Activated naive CD4-positive, alpha-beta T cell treated with anti-CD3 and anti-CD28 coated beads for 36 hours (primary cell): ENCODE measurements at regions not wholly inside any gene's neighbourhood (a gene's known extent, or its start where the extent isn't known, plus 50 kb on each side); places are given as distances from the start of the nearest gene placed in this dataset. TPM values are rescaled to one million over a fixed set of nuclear protein-coding genes. Genes with fewer than 3 reads are reported as not detected.

ENCODE experiments used
- CTCF ChIA-PET: fragments of 350-600 bp; sonication (Branson Sonifier 250); formaldehyde crosslinking; loops from one replicate; lab custom pipeline; 2021; ENCODE audit warnings: antibody characterized with exemption; lab: Charles Lee
- DNase-seq: peaks from one replicate; pipeline ENCODE4 v3.0.0-alpha.2; 2020
- H3K27ac Mint-ChIP-seq: one replicate; pipeline ENCODE4 v1.8.0; 2021; ENCODE audit warnings: mild to moderate bottlenecking, mixed read lengths
- H3K27me3 Mint-ChIP-seq: one replicate; pipeline ENCODE4 v1.8.0; 2021; ENCODE audit warnings: low read depth, mixed read lengths
- H3K36me3 Mint-ChIP-seq: one replicate; pipeline ENCODE4 v1.8.0; 2021; ENCODE audit warnings: low read depth, mixed read lengths
- H3K4me1 Mint-ChIP-seq: one replicate; pipeline ENCODE4 v1.8.0; 2021; ENCODE audit warnings: low read depth, mixed read lengths
- H3K4me3 Mint-ChIP-seq: one replicate; pipeline ENCODE4 v1.8.0; 2021; ENCODE audit warnings: mild to moderate bottlenecking, moderate library complexity, mixed read lengths
- H3K9me3 Mint-ChIP-seq: one replicate; pipeline ENCODE4 v1.8.0; 2021; ENCODE audit warnings: mixed read lengths
- intact Hi-C: fragments of 100-400 bp; cut with micrococcal nuclease; formaldehyde crosslinking; loops from one replicate; pipeline ENCODE4 v1.15.1; 2023
- microRNA-seq: library from miRNA; unstranded; fragments of <30 nt; microRNA quantifications from one replicate; pipeline ENCODE4 v1.2.0, GENCODE V29; 2022; ENCODE audit warnings: borderline microRNAs expressed, borderline replicate concordance

DNA sequence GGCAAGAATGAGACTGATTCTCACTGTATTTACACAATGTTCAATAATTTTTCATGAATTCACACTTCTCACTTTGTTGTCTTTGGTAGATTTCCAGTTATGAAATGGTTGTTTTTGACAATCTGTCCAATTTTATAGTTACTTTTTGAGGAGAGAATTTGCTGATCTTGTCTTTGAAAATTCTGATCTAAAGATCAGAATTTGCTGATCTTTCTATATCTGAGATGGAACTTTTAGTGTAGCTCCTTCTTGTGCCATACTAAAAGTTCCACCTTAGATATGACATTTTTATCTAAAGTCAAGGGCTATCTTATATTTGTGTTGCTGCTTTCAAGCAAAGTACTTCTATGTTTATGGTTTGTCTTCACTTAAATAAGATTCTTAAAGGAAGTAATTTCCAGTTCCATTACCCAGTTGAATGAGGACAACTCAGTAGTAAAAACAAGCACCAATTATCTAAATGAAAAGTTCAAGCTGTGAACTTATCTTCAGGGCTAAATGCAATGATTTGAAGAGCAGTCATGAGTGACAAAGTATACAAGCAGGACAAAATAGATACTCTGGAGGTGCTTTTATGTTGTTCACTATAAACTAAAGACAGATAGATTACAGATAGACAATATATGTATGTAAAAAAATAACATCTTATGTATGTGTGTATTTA is 76.4 kb upstream of the FOXG1 start:
- H3K27me3 Mint-ChIP-seq: no peaks in the 10 kb centered on the region
- H3K4me3 Mint-ChIP-seq: no peak overlapping the region
- CTCF ChIA-PET: no interaction called here
- no peaks in the 10 kb centered on the region for H3K36me3 Mint-ChIP-seq
- H3K9me3 Mint-ChIP-seq: peaks cover 6% of the 10 kb centered on the region
- H3K27ac Mint-ChIP-seq: no peak overlapping the region
- no peak for DNase-seq
- intact Hi-C loops: no loop called here
- no peaks in the 10 kb centered on the region for H3K4me1 Mint-ChIP-seq

GRCh38 chr14:28695109-28695508 is 71.5 kb upstream of the FOXG1 start:
- peaks cover 3% of the 10 kb centered on the region for H3K9me3 Mint-ChIP-seq
- H3K4me3 Mint-ChIP-seq: no peak overlapping the region
- intact Hi-C loops: no loop called here
- H3K36me3 Mint-ChIP-seq: no peaks in the 10 kb centered on the region
- H3K27me3 Mint-ChIP-seq: no peaks in the 10 kb centered on the region
- no peak for DNase-seq
- CTCF ChIA-PET: no interaction called here
- H3K27ac Mint-ChIP-seq: no peak overlapping the region
- no peaks in the 10 kb centered on the region for H3K4me1 Mint-ChIP-seq

DNA sequence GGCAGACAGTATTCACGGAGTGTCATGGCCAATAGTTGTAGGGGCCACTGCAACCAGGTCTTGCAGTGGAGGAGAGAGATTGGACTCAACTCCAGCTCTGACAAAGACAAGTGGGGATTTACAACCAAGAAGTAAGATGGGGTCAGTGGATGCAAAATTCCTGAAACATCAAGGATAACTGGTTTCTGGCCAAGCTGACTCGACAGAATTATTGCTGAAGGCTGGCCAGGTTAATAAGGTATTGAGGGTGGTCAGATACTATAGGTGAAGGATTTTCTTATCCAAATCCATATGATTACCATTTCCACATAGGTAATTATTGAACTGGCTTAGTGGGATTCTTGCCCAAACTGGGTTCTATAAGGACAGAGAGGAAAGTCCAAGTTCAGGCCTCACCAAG is 64.9 kb upstream of the FOXG1 start:
- CTCF ChIA-PET: no interaction called here
- peaks cover 5% of the 10 kb centered on the region for H3K9me3 Mint-ChIP-seq
- no peak for DNase-seq
- H3K27ac Mint-ChIP-seq: no peak overlapping the region
- no peaks in the 10 kb centered on the region for H3K27me3 Mint-ChIP-seq
- intact Hi-C loops: no loop called here
- H3K4me1 Mint-ChIP-seq: no peaks in the 10 kb centered on the region
- no peaks in the 10 kb centered on the region for H3K36me3 Mint-ChIP-seq
- no peak overlapping the region for H3K4me3 Mint-ChIP-seq

DNA sequence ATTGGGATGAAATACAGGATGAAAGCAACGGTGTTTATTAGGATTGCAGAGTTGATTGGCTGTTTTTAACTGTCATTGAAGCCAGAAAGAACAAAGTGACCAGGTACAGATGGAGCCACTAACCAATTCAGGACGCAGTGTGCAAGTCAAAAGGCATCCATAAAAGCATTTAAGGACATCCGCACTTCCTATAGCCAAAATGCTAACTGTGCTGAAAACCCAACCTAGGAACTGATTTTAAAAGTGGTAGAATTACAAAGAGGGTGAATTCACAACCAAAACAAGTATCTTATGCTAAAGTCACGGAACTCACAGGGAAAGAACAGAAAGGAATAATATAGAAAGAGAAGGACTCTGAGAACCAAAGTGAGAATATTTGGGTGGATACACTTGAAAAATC is 63.1 kb upstream of the FOXG1 start:
- Mint-ChIP-seq H3K27me3 (no peaks in the 10 kb centered on the region), H3K36me3 (no peaks in the 10 kb centered on the region), H3K4me1 (no peaks in the 10 kb centered on the region), H3K9me3 (peaks cover 6% of the 10 kb centered on the region), H3K4me3 (no peak overlapping the region), H3K27ac (no peak overlapping the region)
- CTCF ChIA-PET: interaction anchor here (0.6 kb wide), 1 partner anchor 10 kb away, joined by 3 read pairs; no protein-coding TSS in a partner anchor
- intact Hi-C loops: no loop called here
- no peak for DNase-seq

DNA sequence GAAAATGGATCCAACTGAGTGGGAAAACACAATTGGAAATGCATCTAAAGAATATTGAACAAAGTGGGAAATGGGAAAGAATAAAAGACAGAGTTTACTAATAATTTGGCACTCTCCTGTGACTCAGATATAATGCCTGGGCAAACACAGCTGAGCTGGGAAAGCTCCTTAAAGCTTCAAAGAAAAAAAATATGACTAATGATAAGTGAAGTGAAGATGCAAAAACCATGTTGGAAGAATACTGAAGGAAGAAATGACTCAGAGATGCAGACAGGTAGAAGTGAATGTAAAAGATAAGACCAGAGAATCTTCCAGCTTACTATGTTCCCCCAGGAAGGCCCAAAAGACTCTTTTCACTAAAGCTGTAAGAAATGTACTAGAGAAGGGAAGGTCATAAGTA is 62.4 kb upstream of the FOXG1 start:
- Mint-ChIP-seq H3K4me3 (no peak overlapping the region), H3K36me3 (no peaks in the 10 kb centered on the region), H3K4me1 (no peaks in the 10 kb centered on the region), H3K27ac (no peak overlapping the region), H3K27me3 (no peaks in the 10 kb centered on the region), H3K9me3 (peaks cover 6% of the 10 kb centered on the region)
- DNase-seq: no peak
- CTCF ChIA-PET: interaction anchor here (0.6 kb wide), 1 partner anchor 11 kb away, joined by 3 read pairs; no protein-coding TSS in a partner anchor
- intact Hi-C loops: no loop called here

- DNase-seq: no peak
- CTCF ChIA-PET: no interaction called here
- intact Hi-C loops: no loop called here
- no peak overlapping the region for H3K27ac Mint-ChIP-seq
- H3K4me1 Mint-ChIP-seq: no peaks in the 10 kb centered on the region
- H3K36me3 Mint-ChIP-seq: no peaks in the 10 kb centered on the region
- no peaks in the 10 kb centered on the region for H3K27me3 Mint-ChIP-seq
- peaks cover 5% of the 10 kb centered on the region for H3K9me3 Mint-ChIP-seq
- H3K4me3 Mint-ChIP-seq: no peak overlapping the region
Observed at GRCh38 chr14:28707814-28708213, 58.8 kb upstream of the FOXG1 start.

- intact Hi-C loops: no loop called here
- Mint-ChIP-seq H3K4me1 (no peaks in the 10 kb centered on the region), H3K4me3 (no peak overlapping the region), H3K27me3 (no peaks in the 10 kb centered on the region), H3K9me3 (peaks cover 1% of the 10 kb centered on the region), H3K36me3 (no peaks in the 10 kb centered on the region), H3K27ac (no peak overlapping the region)
- CTCF ChIA-PET: no interaction called here
- no peak for DNase-seq
Observed at GRCh38 chr14:28709571-28710305, 56.8 kb upstream of the FOXG1 start.

Small RNAs in the stretch of these regions (microRNA-seq; reads per million reads assigned to microRNA genes)
- not detected for gene MIR3171
- not detected for gene MIR4307
